HepG2 (cell line): ENCODE measurements at regions not wholly inside any gene's neighbourhood (a gene's known extent, or its start where the extent isn't known, plus 50 kb on each side); places are given as distances from the start of the nearest gene placed in this dataset.

Source experiments
- ATAC-seq: fragments of 200-7000 bp; cut with Tn5 transposase; 3 replicates; pipeline ENCODE4 v1.9.1; 2020; ENCODE audit warnings: mild to moderate bottlenecking, moderate library complexity
- BruUV-seq: library from RNA; stranded (reverse); fragments of 400-500 nt; replicated peaks from 2 replicates; lab custom pipeline; 2021; lab: Mats Ljungman, UMichigan
- CTCF ChIA-PET: fragments of 300-600 bp; formaldehyde crosslinking; extraction: SDS; loops from one replicate; lab custom pipeline; 2021; ENCODE audit warnings: low total read pairs, inconsistent platforms, low intra/inter-chr PET ratio; lab: Yijun Ruan, JAX
- POLR2A ChIA-PET: fragments of 350-600 bp; sonication (Branson Sonifier 250); formaldehyde crosslinking; loops from one replicate; lab custom pipeline; 2020; ENCODE audit warnings: antibody characterized with exemption, inconsistent platforms; lab: Yijun Ruan, JAX
- DNase-seq: peaks from one replicate; pipeline ENCODE4 v3.0.0-alpha.2; 2015; ENCODE audit warnings: low spot score
- FAIRE-seq: peaks from 3 replicates; lab custom pipeline; 2011; peaks lifted over from hg19 to GRCh38; lab: Jason Lieb, UNC
- H2AFZ ChIP-seq: one replicate; pipeline ENCODE4 v1.6.1; 2011; ENCODE audit warnings: low read length, inconsistent platforms
- H3K27ac ChIP-seq: fragments of 300-600 bp; 3 replicates; pipeline ENCODE4 v1.8.0; 2011; ENCODE audit warnings: mixed run types, mild to moderate bottlenecking, mixed read lengths, low read length, inconsistent platforms; ENCODE audit not compliant: insufficient read depth; ENCODE audit errors: extremely low read length
- H3K27me3 ChIP-seq, 2 experiments: fragments of 200-600 bp in 1 of 2; 2 replicates in 1 of 2; 3 replicates in 1 of 2; pipeline versions ENCODE4 v1.6.0 to v1.8.0; 2011; ENCODE audit warnings: low read length in 2 of 2, mild to moderate bottlenecking in 2 of 2, moderate library complexity in 2 of 2, inconsistent platforms in 1 of 2; ENCODE audit not compliant: insufficient read depth in 2 of 2, control insufficient read depth in 1 of 2
- H3K36me3 ChIP-seq, 2 experiments: fragments of 200-600 bp in 1 of 2; replicated peaks in 1 of 2; 2 replicates in 1 of 2; 3 replicates in 1 of 2; pipeline versions ENCODE4 v1.5.1 to v1.8.0; 2011; ENCODE audit warnings: low read length in 2 of 2, inconsistent platforms in 1 of 2; ENCODE audit not compliant: insufficient read depth in 2 of 2, control insufficient read depth in 1 of 2
- H3K4me1 ChIP-seq: 2 replicates; pipeline ENCODE4 v1.5.1; 2012; ENCODE audit warnings: low read length, inconsistent platforms; ENCODE audit not compliant: insufficient read depth
- H3K4me2 ChIP-seq: 2 replicates; pipeline ENCODE4 v1.6.0; 2011; ENCODE audit warnings: low read depth, low read length, inconsistent platforms
- H3K4me3 ChIP-seq, 3 experiments: fragments of 200-600 bp in 1 of 3; sonication (generic), shearing (Covaris generic) in 1 of 3; replicated peaks in 1 of 3; 2 replicates each; pipeline ENCODE4 v1.5.1; 2011 to 2016; ENCODE audit warnings: low read length in 3 of 3, inconsistent platforms in 2 of 3, low read depth in 2 of 3, mild to moderate bottlenecking in 2 of 3, control low read depth in 1 of 3, mixed read lengths in 1 of 3; ENCODE audit not compliant: insufficient read depth in 1 of 3
- H3K79me2 ChIP-seq: one replicate; pipeline ENCODE4 v1.6.1; 2011; ENCODE audit warnings: low read length, inconsistent platforms; ENCODE audit not compliant: insufficient read depth
- H3K9ac ChIP-seq: 2 replicates; pipeline ENCODE4 v1.6.0; 2011; ENCODE audit warnings: mild to moderate bottlenecking, low read depth, low read length, inconsistent platforms; ENCODE audit not compliant: insufficient read depth
- H3K9me3 ChIP-seq: 2 replicates; pipeline ENCODE4 v1.5.1; 2012; ENCODE audit warnings: mild to moderate bottlenecking, low read length
- H4K20me1 ChIP-seq: 2 replicates; pipeline ENCODE4 v1.6.0; 2011; ENCODE audit warnings: inconsistent platforms, mild to moderate bottlenecking, low read length, moderate library complexity; ENCODE audit not compliant: insufficient read depth
- ATAD3A ChIP-seq: sonication (generic); formaldehyde crosslinking; IDR thresholded peaks from 2 replicates; pipeline ENCODE4 v1.4.0; 2020; ENCODE audit warnings: missing genetic modification reagents
- CBX5 ChIP-seq: sonication (generic); formaldehyde crosslinking; IDR thresholded peaks from 2 replicates; pipeline ENCODE4 v1.4.0; 2020; ENCODE audit warnings: missing genetic modification reagents, borderline replicate concordance
- FOXA3 ChIP-seq: IDR thresholded peaks from 2 replicates; pipeline ENCODE4 v1.6.1; 2016; ENCODE audit warnings: missing genetic modification reagents, missing compliant biosample characterization
- FOXK1 ChIP-seq: sonication (generic); formaldehyde crosslinking; IDR thresholded peaks from 2 replicates; pipeline ENCODE4 v1.4.0; 2020; ENCODE audit warnings: low read depth, missing genetic modification reagents, borderline replicate concordance
- GTF3A ChIP-seq: sonication (generic); formaldehyde crosslinking; conservative IDR thresholded peaks from 2 replicates; pipeline ENCODE4 v1.4.0; 2020; ENCODE audit warnings: mild to moderate bottlenecking, missing genetic modification reagents
- KLF15 ChIP-seq: sonication (generic); formaldehyde crosslinking; IDR thresholded peaks from 2 replicates; pipeline ENCODE4 v1.8.1; 2023; ENCODE audit warnings: borderline replicate concordance, mild to moderate bottlenecking, inconsistent platforms, missing genetic modification reagents, mixed read lengths
- MIER2 ChIP-seq: IDR thresholded peaks from 2 replicates; pipeline ENCODE4 v1.6.1; 2016; ENCODE audit warnings: missing biosample characterization, missing genetic modification reagents
- SOX13 ChIP-seq, 3 experiments: fragments of 450-650 bp in 1 of 3; sonication (generic) in 1 of 3; formaldehyde crosslinking in 1 of 3; IDR thresholded peaks in 2 of 3; conservative IDR thresholded peaks in 1 of 3; 2 replicates each; pipeline versions ENCODE4 v1.5.0 to v1.6.1; 2016 to 2020; ENCODE audit warnings: antibody characterized with exemption in 1 of 3, mild to moderate bottlenecking in 1 of 3, missing compliant biosample characterization in 1 of 3, missing genetic modification reagents in 1 of 3, moderate library complexity in 1 of 3
- ZBTB1 ChIP-seq: sonication (generic); formaldehyde crosslinking; IDR thresholded peaks from 2 replicates; pipeline ENCODE4 v1.4.0; 2020; ENCODE audit warnings: missing genetic modification reagents, borderline replicate concordance
- ZNF232 ChIP-seq: sonication (generic); formaldehyde crosslinking; IDR thresholded peaks from 2 replicates; pipeline ENCODE4 v1.4.0; 2020; ENCODE audit warnings: missing genetic modification reagents, borderline replicate concordance
- ZNF331 ChIP-seq: sonication (generic); formaldehyde crosslinking; IDR thresholded peaks from 2 replicates; pipeline ENCODE4 v1.4.0; 2020; ENCODE audit warnings: missing genetic modification reagents
- ZNF598 ChIP-seq: sonication (generic); formaldehyde crosslinking; IDR thresholded peaks from 2 replicates; pipeline ENCODE4 v1.5.1; 2020; ENCODE audit warnings: mild to moderate bottlenecking, missing genetic modification reagents, borderline replicate concordance
- ZNF614 ChIP-seq: IDR thresholded peaks from 2 replicates; pipeline ENCODE4 v1.6.1; 2018; ENCODE audit warnings: missing biosample characterization, missing genetic modification reagents, inconsistent platforms, borderline replicate concordance
- ZNF713 ChIP-seq: sonication (generic); formaldehyde crosslinking; IDR thresholded peaks from 2 replicates; pipeline ENCODE4 v1.4.0; 2020; ENCODE audit warnings: mild to moderate bottlenecking, missing genetic modification reagents
- WGBS: methylation state at CpG from one replicate; pipeline ENCODE4 v1.1.6; 2017; ENCODE audit warnings: low lambda C conversion rate; 5-methylcytosine and 5-hydroxymethylcytosine counted together
- in situ Hi-C: cut with HindIII; loops from 2 replicates; pipeline ENCODE4 v1.10.0; 2017; ENCODE audit warnings: low pct_unique_long_range_greater_than_20kb; ENCODE audit not compliant: extremely low pct_ligation_motif_present
- intact Hi-C: fragments of 100-400 bp; cut with micrococcal nuclease; formaldehyde crosslinking; loops from one replicate; pipeline ENCODE4 v1.10.0; 2022; ENCODE audit not compliant: unreplicated experiment

DNA sequence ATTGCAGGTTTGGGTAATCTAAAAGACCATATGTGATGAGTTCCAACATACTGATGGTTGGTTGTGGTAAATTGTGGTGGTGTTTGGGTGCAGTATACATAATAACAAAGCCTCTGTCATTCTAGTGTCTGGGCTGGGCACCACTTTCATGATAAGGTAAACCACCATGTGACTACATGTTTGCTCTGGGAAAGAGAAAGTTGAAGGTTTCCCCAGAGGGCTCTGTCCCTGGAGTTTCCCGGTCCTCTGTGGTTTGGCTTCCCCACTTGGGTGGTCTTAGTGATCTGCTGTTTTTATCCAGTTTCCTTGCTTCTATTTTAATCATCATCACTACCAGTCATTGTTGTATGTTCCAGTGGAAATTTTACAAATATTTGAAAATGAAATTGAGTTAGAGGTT, 55.9 kb upstream of the TSPAN2 start:
- FAIRE-seq (no peak), ATAC-seq (no peak), DNase-seq (no peak)
- in situ Hi-C loops (no loop called here), intact Hi-C loops (no loop called here)
- H4K20me1 ChIP-seq: no peaks in the 10 kb centered on the region
- no peak overlapping the region for H3K4me3 ChIP-seq
- H3K27me3 ChIP-seq: no peaks in the 10 kb centered on the region
- CTCF ChIA-PET: no interaction called here
- BruUV-seq: no TSS peak
- TF ChIP-seq FOXK1 (CRISPR knock-in tag) (no peak), SOX13 (IDR thresholded peaks at IDR 0.05) (no peak), SOX13 (CRISPR knock-in tag; conservative IDR thresholded peaks at IDR 0.05 in 1 of 2, IDR thresholded peaks at IDR 0.05 in 1 of 2) (no peak), MIER2 (CRISPR knock-in tag) (no peak), ATAD3A (CRISPR knock-in tag) (no peak), CBX5 (CRISPR knock-in tag) (no peak), GTF3A (CRISPR knock-in tag) (no peak), ZNF331 (no peak), ZNF598 (CRISPR knock-in tag) (no peak)
- no peaks in the 10 kb centered on the region for H3K4me1 ChIP-seq
- WGBS: 50% methylated on average over 1 of the region's 1 CpG
- POLR2A ChIA-PET: no interaction called here
- H3K4me2 ChIP-seq: no peak overlapping the region
- no peak overlapping the region for H3K9ac ChIP-seq
- no peaks in the 10 kb centered on the region for H3K79me2 ChIP-seq
- H3K36me3 ChIP-seq: no peaks in the 10 kb centered on the region
- no peak overlapping the region for H2AFZ ChIP-seq
- H3K9me3 ChIP-seq: no peaks in the 10 kb centered on the region
- no peak overlapping the region for H3K27ac ChIP-seq

DNA sequence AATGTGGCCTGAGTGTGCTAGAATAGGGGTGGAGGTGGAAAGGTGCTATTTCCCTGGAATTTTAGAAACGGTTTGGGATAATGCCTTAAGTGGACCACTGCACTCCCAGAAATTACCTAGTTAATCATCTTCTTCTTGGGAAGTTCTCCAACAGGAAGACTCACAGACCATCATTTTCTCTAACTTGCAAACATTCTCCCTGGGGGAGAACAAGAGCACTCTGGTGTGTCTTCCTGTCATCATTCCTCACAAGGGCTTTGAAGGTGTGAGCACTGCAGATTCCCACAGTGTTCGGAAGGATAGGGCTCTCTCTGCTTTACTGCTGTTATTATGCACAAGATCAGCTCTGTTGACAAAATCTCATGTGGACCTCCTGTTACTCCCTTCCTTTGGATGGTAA, 54.9 kb upstream of the TSPAN2 start:
- Histone ChIP-seq H3K9me3 (no peaks in the 10 kb centered on the region), H3K4me3 (no peak overlapping the region), H4K20me1 (no peaks in the 10 kb centered on the region), H3K27ac (no peak overlapping the region), H3K27me3 (no peaks in the 10 kb centered on the region), H3K36me3 (no peaks in the 10 kb centered on the region), H3K4me2 (no peak overlapping the region), H2AFZ (no peak overlapping the region), H3K79me2 (no peaks in the 10 kb centered on the region), H3K4me1 (no peaks in the 10 kb centered on the region), H3K9ac (no peak overlapping the region)
- no peak for TF ChIP-seq ZNF614 (CRISPR knock-in tag)
- no peak for TF ChIP-seq ZNF232
- TF ChIP-seq ZBTB1 (CRISPR knock-in tag): no peak
- no peak for TF ChIP-seq ZNF713 (CRISPR knock-in tag)
- no peak for TF ChIP-seq FOXA3 (CRISPR knock-in tag)
- TF ChIP-seq KLF15: no peak
- CTCF ChIA-PET: no interaction called here
- 43% methylated on average over 2 of the region's 2 CpGs for WGBS
- no peak for ATAC-seq
- intact Hi-C loops (no loop called here), in situ Hi-C loops (no loop called here)
- POLR2A ChIA-PET: no interaction called here
- no peak for FAIRE-seq
- BruUV-seq: no TSS peak
- no peak for DNase-seq
